ENCODE measurements at regions not wholly inside any gene's neighbourhood (a gene's known extent, or its start where the extent isn't known, plus 50 kb on each side); places are given as distances from the start of the nearest gene placed in this dataset.
"Not testable (repeated sequence)": the region's sequence is repeated elsewhere in the genome, so short reads cannot be mapped to it uniquely, and the experiment has no call there.

DNA sequence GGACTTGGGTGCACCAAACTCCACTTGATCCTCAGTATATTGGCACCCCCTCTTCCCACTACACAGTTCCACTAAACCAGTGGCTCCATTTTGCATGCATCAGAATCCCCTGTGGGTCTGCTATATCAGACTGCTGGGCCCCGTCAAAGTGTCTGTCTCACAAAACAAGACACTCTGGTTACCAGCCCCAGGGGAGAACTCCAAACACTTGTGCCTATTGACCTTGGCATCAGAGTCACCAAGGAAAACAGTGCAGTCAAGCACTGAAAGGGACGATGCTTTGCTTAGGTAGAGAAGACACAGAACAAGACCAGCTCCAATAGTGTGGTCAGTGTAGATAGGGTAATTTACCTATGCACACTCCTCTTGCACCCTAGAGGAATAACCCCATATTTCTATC lies 205.8 kb upstream of the RAI14 start:
- DNase-seq = no peak

GRCh38 chr5:34452170-34452828 lies 203.8 kb upstream of the RAI14 start:
- DNase-seq = no peak

- no peak for DNase-seq
Measured at GRCh38 chr5:34455098-34455497, 201.0 kb upstream of the RAI14 start.

DNA sequence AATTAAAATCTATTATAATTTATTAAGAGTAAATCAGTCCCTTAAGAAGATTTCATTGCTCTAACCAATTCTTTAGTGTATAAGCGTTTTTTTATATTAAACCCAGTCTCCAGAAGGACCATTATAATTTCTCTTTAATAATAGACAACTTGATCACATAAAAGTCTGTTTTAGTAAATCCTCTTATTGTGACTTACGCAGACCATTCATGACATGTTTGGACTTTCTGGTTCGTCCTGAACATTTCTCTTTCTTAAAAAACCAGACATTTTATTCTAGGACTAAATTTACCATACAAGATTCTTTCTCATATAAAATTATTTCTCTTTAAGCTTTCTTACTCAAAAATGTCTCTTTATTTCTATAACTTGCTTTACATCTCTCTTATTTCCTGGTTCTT lies 196.2 kb upstream of the RAI14 start:
- DNase-seq = no peak

- no peak for DNase-seq
Measured at GRCh38 chr5:34460496-34460895, 195.6 kb upstream of the RAI14 start.

- DNase-seq = no peak
Measured at GRCh38 chr5:34464829-34465228, 191.3 kb upstream of the RAI14 start.

- not testable (repeated sequence) for DNase-seq
Measured at GRCh38 chr5:34465301-34465700, 190.8 kb upstream of the RAI14 start.

- not testable (repeated sequence) for DNase-seq
Measured at GRCh38 chr5:34466519-34467388, 189.4 kb upstream of the RAI14 start.

DNA sequence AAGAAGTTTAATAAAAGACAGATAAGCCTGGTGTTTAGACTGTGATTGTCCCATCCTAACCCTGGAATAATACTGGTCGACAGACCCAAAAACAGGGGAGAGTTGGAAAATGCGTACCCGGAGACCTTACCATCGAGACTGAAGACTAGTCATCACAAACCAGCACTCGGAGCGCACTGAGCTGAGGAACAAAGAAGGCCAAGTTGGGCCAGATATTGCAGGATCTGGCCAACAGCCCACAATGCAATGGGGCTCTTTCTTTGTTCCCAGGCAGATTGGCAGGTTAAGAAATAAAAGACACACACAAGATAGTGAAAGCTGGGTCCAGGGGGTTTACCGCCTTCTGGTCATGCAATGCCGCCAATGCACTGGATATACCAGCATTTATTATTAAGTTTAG lies 188.7 kb upstream of the RAI14 start:
- DNase-seq = no peak

DNA sequence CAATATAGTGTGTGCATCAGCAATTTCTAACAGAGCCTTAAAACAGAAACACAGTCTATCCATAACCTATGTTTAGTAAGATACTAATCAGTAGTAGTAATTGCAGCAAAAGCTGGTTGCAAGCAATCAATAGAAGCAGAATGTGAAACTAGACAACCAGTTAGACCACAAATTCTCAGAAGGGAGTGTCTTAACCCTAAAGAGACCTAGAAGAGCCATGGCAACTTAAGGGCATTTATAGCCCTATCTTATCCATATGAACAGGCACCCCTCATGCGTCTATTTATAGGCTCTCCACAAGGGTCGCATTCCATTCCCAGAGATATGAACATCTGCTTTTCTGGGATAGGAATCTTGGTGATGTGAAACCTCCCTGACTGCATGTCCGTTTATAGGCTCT lies 188.1 kb upstream of the RAI14 start:
- not testable (repeated sequence) for DNase-seq

GRCh38 chr5:34469971-34470370 lies 186.2 kb upstream of the RAI14 start:
- no peak for DNase-seq

GRCh38 chr5:34474573-34475021 lies 181.5 kb upstream of the RAI14 start:
- no peak for DNase-seq

- DNase-seq = no peak
Measured at GRCh38 chr5:34475249-34475966, 180.7 kb upstream of the RAI14 start.

DNA sequence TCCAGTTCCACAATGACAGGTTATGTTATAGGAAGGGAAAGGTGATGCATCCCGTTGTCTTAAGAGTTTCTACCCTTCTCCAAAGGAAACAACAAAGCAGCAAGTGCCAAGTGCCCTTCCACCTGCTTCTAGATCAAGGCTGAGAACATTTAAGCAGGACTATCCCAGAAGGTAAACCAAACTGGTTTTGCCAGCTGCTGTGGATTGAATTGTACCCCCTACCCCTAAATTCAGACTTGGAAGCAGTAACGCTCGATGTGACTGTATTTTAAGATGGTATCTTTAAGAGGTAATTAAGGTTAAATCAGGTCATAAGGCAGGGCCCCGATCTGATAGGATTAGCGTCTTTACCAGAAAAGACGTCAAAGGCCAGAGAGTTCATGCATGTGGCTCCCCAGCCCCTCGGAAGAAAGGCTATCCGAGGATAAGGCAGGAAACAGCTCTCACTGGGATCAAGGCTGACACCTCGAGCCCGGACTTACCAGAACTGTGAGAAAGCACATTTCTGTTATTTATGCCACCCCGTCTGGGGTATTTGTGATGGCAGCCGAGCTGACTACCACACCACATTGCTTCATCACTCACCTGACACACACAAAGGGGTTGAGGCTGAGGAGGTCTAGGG lies 179.1 kb upstream of the RAI14 start:
- no peak for DNase-seq

GRCh38 chr5:34480810-34481528 lies 175.2 kb upstream of the RAI14 start:
- no peak for DNase-seq

DNA sequence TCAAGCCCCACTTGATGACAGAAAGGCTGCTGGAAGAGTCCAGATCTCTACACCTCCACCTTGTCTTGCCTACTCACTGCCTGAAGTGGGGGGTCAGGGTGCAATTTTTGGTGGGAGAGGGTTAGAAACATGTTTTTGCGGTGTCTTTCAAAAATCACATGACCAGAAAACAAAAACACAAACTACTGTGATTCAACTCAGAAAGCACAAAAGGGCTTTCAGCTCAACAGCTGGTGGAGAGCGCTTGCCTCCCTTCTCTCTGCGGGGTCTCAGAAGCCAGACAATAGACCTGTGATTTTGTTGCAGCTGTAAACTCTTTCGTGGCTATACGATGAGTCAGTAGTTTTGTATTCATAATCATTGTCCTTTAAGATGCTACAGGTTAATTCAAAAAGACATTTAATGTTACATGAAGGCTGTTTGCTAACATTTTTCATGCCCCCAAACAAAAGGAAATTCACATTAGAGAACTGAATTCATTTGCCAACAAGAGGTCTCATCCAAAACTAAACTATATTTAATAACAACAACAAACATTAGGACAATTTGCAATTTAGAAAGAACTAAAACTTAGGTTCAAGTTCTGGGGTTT lies 172.6 kb upstream of the RAI14 start:
- no peak for DNase-seq

- no peak for DNase-seq
Measured at GRCh38 chr5:34484216-34484920, 171.8 kb upstream of the RAI14 start.

DNA sequence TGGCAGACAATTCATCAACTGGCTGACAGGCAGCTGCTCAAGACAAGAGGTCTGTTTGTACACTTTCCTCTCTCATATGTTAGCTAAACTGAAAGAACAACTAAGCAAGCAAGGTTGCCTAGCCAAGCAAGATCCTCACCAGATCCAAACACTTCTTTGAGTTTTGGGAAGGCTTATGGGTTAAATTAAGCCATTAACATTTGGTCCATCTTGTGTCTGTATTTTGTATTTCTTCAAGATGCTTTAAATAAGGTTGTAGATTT lies 170.4 kb upstream of the RAI14 start:
- DNase-seq = no peak

- peak; percentile 43 for DNase-seq
Measured at GRCh38 chr5:34486160-34486848, 169.8 kb upstream of the RAI14 start.

DNA sequence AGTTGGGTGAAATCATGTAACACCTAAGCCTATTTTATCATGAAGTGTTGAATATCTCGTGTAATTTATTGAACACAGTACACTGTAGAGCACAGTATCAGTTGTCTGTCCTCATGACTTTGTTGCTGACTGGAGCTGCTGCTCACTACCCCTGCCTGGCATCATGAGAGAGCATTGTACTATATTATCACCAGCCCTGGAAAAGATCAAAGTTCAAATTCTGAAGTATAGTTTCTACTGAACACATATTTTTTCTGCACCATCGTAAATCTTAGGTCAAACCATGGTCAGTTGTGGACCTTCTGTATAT lies 169.3 kb upstream of the RAI14 start:
- no peak for DNase-seq

- DNase-seq = no peak
Measured at GRCh38 chr5:34487159-34487879, 168.8 kb upstream of the RAI14 start.
